Amygdala (tissue), 56 donors: ENCODE measurements at regions not wholly inside any gene's neighbourhood (a gene's known extent, or its start where the extent isn't known, plus 50 kb on each side); places are given as distances from the start of the nearest gene placed in this dataset.

Source experiments
- DNase-seq, 56 donors: peaks; one replicate each; lab custom pipeline; 2025; lab: John Stamatoyannopoulos, UW

GRCh38 chr9:99326112-99326916, 104.2 kb downstream of the SEC61B start:
- DNase-seq: no peak

DNA sequence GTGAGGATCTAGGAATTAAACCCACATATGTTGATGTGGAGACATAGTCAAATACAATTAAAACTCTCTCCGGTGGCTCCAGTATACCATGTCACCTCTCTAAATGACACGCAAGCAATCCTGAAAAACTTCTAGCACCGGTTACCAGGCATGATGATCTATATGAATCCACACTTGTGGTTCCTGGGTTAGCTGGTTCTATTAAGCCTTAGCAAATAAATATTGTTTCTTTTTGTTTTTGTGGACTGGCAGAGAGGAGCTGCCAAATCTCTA, 104.8 kb downstream of the SEC61B start:
- no peak for DNase-seq

DNA sequence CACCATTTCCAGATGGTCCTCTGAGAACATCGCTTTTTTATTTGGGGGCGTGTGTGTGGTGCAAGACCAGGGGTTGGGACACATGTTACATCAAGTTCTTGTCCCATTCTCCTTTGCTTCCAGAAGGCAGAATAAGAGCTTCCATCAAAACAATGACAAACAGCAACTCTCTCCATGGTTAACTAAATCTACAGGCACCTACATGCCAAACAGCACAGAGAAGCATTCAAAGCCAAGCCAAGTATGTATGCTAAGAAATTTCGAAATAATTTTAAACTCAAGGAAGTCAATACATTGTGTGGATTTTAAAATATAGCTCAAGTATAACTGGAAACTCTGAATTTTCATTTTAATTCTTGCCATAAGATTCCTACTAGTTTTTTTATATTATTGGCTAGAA, 105.6 kb downstream of the SEC61B start:
- DNase-seq: no peak

- DNase-seq: no peak
Measured at GRCh38 chr9:99335280-99335679, 113.2 kb downstream of the SEC61B start.

DNA sequence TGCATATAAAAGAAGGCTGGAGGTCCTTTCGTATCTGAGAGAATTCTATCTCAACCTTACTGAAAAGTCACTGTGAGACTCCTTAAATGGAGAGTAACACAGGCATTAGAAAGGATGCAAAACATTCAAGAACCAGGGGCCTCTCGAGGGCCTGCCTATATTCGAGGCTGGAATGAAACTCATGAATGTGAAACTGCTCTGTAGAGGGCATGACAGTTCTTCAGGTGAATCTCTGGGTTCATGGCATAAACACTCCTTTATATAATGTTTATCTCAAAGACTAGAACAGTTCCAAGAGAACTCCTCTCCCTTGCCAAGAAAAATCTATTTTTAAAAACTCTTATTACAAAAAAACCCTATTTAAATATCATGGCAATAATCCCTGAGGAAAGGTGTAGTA, 113.9 kb downstream of the SEC61B start:
- DNase-seq: no peak

DNA sequence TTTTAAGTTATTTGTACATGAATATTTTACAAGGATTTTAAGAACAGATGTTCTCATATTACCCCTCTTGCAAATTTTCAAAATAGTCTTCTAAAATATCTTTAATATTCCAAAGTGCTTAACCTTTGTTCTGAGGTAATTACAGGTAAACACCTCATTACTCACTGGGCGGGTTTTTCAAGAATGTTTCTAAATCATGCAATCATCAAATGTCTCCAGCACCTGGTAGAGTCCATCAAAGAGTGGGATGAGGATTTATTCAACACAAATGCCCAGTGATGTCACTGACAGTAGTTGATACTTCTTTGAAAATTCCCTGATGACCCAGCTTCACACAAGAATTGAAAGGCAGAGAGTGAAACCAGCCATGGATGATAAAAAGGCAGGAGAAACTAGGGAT, 114.4 kb downstream of the SEC61B start:
- DNase-seq: no peak

DNA sequence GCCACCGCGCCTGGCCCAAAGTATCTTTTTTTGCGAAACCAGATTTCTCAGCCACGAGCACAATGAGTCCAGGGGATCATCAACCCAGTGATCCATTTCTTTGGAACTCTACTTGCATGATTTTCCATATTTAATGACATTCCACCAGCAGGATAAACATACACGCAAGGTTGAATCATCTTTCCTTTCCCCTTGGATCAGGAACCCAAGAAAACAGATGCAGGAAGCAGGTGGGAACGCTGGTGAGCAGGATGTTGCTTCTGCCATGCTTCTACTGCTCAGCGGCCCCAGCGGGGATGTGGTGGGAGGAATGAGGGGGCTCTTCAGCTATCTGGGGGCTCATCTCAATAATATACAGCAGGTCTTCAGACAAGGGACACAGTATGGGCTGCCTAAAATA, 118.2 kb downstream of the SEC61B start:
- DNase-seq: no peak

GRCh38 chr9:99341686-99342085, 119.6 kb downstream of the SEC61B start:
- no peak for DNase-seq

DNA sequence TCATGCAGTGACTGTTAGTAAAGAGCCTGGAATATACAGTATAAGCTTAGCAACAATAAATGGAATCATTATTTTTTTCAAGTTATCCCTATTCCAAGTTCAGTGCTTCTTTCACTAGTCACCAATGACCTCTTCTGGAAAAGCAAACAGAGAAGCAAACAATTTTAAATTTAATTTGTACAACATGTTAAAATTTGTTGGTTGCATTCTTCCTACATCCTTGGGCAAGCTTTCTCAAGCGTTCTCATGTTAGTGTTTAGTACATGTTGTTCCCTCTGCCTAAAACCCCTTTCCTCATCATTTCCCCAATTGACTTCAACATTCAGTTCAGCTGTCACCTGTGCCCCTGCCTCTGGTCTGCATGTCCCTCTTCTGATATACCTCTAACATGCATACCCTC, 123.4 kb downstream of the SEC61B start:
- DNase-seq: no peak

DNA sequence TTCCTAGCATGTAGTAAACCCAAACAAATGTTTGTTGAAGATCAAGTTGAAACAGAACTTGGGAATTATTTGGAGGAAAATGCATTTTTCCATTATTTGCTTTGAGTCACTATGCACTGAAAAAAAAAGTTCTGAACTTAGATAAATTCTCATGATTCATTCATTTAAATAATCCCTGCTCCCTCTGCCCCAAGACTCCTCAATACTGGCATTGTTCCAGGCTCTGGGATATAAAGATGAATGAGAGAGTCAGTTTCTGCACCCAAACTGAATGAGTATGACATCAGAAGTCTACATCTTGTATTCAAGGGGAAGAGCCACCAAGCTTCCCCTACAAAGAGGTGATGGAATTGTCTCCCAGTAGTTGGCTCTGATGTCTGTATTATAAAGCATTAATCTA, 123.9 kb downstream of the SEC61B start:
- no peak for DNase-seq

DNA sequence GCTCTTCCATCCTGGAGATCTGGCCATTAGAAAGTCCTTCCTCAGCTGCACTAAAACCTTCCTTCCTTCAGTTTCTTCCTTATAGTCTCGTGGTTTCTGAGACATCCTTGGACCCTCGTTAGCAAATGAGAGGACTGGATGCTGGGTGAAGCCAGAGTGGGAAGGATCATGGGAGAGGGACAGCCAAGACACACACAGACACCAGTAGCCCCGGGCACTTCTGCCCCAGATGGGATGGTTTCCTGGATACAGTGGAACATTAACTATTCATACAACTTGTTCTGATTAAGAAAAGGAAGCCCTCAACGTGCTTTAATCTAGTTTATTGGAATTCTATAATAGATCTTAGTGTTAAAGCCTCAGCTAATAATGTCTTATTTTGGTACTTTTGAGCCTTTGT, 125.5 kb downstream of the SEC61B start:
- no peak for DNase-seq

- DNase-seq: no peak
Measured at GRCh38 chr9:99348289-99348688, 126.2 kb downstream of the SEC61B start.

- no peak for DNase-seq
Measured at GRCh38 chr9:99349870-99350269, 127.8 kb downstream of the SEC61B start.

- no peak for DNase-seq
Measured at GRCh38 chr9:99350461-99350860, 128.4 kb downstream of the SEC61B start.

DNA sequence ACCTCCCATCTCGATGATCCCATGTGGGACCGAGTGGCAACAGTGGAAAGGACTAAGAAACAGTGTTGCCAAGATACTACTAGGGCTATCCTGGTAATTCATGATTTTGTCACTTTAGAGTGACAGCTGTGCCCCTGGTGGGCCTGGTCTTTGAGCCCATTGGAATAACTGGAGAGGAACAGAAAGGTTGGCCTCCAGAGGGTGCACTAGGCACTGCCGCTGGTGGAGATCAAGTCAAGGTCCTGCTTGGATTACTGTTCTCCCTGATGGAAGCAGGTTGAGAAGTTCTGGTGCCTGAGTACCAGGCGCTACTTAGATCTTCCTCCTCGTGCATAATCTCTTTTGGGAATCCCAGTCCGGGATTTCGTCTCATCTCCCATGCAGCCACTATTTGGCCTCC, 129.6 kb downstream of the SEC61B start:
- no peak for DNase-seq

DNA sequence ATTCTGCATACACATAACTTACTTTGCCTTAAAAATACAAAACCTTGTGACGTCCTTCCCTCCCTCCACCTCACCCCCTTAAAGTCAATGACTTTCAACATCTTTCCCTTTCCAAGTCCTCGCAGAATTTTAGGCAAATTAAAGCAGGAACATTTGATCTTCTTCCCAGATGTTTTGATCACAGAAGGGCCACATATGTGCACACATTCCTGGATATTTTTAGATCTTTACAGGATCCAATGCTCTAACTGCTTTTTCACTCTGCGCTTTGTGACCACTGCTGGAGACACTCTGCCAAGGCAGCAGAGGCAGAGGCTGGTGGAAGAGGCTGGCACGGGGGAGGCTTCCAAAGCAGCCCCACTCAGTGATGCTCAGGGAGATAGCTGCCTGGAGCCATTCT, 130.7 kb downstream of the SEC61B start:
- no peak for DNase-seq

- no peak for DNase-seq
Measured at GRCh38 chr9:99353408-99353807, 131.3 kb downstream of the SEC61B start.

- DNase-seq: no peak
Measured at GRCh38 chr9:99354104-99354503, 132.0 kb downstream of the SEC61B start.

- peak in 5 of 56 donors; percentile 6 to 31 (median 15) for DNase-seq
Measured at GRCh38 chr9:99356512-99356971, 134.5 kb downstream of the SEC61B start.

DNA sequence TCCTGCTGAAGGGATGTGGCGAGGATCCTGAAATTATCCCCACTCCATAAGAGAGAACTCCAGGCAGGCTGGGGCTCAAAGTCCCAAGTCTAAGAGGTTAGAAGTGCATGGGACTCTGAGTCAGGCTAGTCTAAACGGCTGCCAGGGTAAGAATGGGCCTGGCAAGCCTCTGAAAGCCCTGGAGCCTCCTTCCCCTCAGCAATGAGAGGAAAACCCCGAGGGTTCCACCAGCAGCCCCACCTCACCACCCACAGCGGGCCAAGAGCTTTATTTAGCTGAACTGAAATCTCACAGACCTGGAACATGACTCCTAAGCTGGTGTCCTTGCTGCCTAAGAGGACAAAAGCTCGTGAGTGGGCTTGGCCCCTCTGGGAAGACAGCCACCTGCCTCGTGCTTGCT, 135.5 kb downstream of the SEC61B start:
- DNase-seq: peak in 1 of 56 donors; percentile 12

DNA sequence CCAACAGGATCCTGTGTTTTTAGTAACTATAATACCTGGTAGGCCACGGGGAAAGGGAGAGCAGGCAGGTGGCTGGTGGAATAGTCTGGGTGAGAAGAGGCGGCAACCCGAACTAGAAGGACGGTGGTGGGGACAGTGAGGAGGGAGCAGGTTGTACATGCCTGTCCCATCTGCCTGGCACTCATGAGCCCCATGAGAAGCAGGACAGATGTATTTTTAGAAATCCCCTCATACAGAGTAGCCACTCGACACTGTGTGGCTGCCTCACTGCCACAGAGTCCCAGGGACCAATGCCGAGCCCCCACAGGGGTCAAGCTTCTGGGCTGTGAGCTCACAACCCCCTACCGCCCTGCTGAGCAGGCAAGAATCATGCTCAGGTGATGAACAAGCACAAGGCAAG, 136.6 kb downstream of the SEC61B start:
- DNase-seq: no peak

- DNase-seq: no peak
Measured at GRCh38 chr9:99359336-99359735, 137.3 kb downstream of the SEC61B start.

DNA sequence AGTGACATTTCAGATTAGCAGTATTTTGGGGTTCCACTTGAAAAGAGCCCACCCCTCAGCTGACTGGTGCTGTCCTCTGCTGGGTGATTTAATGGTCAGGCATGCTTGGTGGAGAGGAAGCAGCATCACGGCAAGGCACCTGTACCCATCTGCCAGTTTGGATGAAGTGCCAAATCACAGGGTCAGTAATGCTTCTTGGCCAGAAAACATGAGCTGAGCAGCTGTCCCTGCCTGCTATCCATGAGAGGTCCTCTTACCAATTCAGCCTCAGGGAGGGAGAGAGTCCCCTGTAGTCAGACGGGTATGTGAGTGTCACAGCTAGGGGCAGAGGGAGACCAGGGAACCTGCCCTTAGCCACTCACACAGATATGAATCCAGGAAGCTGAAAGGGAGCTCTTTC, 137.9 kb downstream of the SEC61B start:
- DNase-seq: no peak
